LNCaP clone FGC (cell line): ENCODE measurements at regions not wholly inside any gene's neighbourhood (a gene's known extent, or its start where the extent isn't known, plus 50 kb on each side); places are given as distances from the start of the nearest gene placed in this dataset.

Experiments used
- DNase-seq: peaks from one replicate; pipeline ENCODE4 v3.0.0-alpha.2; 2011; ENCODE audit warnings: low read depth
- H3K4me3 ChIP-seq: 2 replicates; pipeline ENCODE4 v1.5.1; 2011; ENCODE audit warnings: mild to moderate bottlenecking, low read depth, low read length, control low read depth
- CTCF ChIP-seq: IDR thresholded peaks from 2 replicates; pipeline ENCODE4 v1.5.1; 2012; ENCODE audit warnings: mild to moderate bottlenecking; ENCODE audit not compliant: control insufficient read depth, insufficient read depth; ENCODE audit errors: extremely low read depth

- H3K4me3 ChIP-seq, result no peak overlapping the region
- no peak for TF ChIP-seq CTCF
- no peak for DNase-seq
Observed at GRCh38 chr1:61602663-61603062, 122.3 kb downstream of the TM2D1 start.

- no peak overlapping the region for H3K4me3 ChIP-seq
- TF ChIP-seq CTCF, result no peak
- no peak for DNase-seq
Observed at GRCh38 chr1:61597601-61598000, 127.3 kb downstream of the TM2D1 start.

GRCh38 chr1:61593331-61593730 lies 131.6 kb downstream of the TM2D1 start:
- H3K4me3 ChIP-seq, result no peak overlapping the region
- no peak for TF ChIP-seq CTCF
- no peak for DNase-seq

- DNase-seq, result no peak
- no peak overlapping the region for H3K4me3 ChIP-seq
- no peak for TF ChIP-seq CTCF
Observed at GRCh38 chr1:61591351-61591750, 133.6 kb downstream of the TM2D1 start.

- H3K4me3 ChIP-seq, result no peak overlapping the region
- peak; percentile 87 for TF ChIP-seq CTCF
- DNase-seq, result peak; percentile 19
Observed at GRCh38 chr1:61588736-61589672, 135.9 kb downstream of the TM2D1 start.

GRCh38 chr1:61585714-61586113 lies 139.2 kb downstream of the TM2D1 start:
- DNase-seq, result no peak
- no peak overlapping the region for H3K4me3 ChIP-seq
- TF ChIP-seq CTCF, result no peak

- no peak for DNase-seq
- TF ChIP-seq CTCF, result no peak
- no peak overlapping the region for H3K4me3 ChIP-seq
Observed at GRCh38 chr1:61583703-61584102, 141.2 kb downstream of the TM2D1 start.
